ENCODE measurements at regions not wholly inside any gene's neighbourhood (a gene's known extent, or its start where the extent isn't known, plus 50 kb on each side); places are given as distances from the start of the nearest gene placed in this dataset.
"Not testable (repeated sequence)": the region's sequence is repeated elsewhere in the genome, so short reads cannot be mapped to it uniquely, and the experiment has no call there.

DNA sequence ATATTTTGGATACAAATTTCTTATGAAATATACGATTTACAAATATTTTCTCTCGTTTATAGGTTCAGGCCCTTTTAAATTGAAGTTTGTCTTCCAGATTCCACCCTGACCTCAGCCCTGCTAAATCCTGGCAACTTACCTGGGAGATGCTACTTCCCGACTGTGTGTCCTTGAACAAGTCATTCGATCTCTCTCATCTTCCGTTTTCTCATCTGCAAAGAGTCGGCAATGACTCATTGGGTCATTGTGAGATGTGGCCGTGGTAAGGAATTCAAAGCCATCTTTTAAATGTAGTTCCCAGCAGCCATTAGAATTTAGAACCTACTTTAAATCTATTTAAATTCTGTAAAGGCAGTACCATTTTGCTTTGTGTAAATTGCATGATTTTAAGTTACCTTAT, 72.5 kb downstream of the LHX2 start:
- in situ Hi-C loops (cut with MboI; ENCODE audit: low sequenced_read_pairs): no loop called here

DNA sequence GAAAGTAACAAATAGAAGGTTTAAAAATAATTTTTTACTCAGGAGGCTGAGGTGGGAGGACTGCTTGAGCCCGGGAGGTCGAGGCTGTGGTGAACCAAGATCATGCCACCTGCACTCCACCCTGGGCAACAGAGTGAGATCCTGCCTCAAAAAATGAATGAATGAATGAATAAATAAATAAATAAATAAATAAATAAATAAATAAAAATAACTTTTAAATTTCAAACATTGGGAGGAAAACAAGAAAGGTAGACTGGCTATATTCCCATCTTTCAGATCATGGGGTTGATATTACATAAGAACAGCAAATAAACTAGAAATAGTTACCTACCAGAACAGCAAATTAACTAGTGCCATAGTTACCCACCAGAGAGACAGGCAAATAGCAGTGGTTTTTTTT, 75.7 kb downstream of the LHX2 start:
- in situ Hi-C loops (cut with MboI; ENCODE audit: low sequenced_read_pairs): no loop called here

DNA sequence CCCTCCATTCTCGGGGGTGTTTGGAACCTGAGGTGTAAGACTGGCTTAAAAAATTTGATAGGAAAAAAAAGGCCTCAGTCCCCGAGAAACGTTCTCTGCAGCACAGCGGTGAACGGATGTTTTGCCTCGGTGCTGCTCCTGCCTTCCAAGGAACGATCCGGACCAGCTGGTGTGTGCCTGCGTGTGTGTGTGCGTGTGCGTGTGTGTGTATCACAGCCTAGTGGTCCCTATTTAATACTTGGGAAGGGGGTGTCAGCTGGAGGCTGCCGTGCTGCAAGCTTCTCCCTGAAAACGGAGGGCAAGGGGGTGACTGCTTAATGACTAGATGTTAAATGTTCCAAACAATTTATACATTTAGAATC, 76.9 kb downstream of the LHX2 start:
- in situ Hi-C loops (cut with MboI; ENCODE audit: low sequenced_read_pairs): no loop called here

DNA sequence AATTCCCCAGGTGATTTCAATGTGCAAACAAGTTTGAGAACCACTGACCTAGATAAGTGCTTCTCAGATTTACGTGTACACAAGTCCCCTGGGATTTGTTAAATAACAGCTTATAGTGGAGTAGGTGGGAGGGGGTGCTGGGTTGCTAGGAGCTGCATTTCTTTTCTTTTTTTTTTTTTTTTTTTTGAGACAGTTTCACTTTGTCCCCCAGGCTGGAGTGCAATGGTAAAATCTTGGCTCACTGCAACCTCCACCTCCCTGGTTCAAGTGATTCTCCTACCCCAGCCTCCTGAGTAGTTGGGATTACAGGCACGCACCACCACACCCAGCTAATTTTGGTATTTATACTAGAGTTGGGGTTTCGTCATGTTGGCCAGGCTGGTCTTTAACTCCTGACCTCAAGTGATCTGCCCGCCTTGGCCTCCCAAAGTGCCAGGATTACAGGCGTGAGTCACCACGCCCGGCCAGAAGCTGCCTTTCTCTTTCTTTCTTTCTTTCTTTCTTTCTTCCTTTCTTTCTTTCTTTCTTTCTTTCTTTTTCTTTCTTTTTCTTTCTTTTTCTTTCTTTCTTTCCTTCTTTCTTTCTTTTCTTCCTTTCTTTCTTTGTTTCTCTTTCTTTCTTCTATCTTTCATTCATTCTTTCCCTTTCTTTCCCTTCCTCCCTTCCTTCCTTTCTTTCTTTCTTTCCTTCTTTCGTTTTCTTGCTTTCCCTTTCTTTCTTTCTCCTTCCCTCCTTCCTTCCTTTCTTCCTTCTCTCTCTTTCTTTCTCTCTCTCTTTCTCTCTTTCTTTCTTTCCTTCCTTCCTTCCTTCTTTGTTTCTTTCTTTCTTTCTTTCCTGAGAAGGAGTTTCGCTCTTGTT, 78.3 kb downstream of the LHX2 start:
- in situ Hi-C loops (cut with MboI; ENCODE audit: low sequenced_read_pairs): not testable (repeated sequence)

DNA sequence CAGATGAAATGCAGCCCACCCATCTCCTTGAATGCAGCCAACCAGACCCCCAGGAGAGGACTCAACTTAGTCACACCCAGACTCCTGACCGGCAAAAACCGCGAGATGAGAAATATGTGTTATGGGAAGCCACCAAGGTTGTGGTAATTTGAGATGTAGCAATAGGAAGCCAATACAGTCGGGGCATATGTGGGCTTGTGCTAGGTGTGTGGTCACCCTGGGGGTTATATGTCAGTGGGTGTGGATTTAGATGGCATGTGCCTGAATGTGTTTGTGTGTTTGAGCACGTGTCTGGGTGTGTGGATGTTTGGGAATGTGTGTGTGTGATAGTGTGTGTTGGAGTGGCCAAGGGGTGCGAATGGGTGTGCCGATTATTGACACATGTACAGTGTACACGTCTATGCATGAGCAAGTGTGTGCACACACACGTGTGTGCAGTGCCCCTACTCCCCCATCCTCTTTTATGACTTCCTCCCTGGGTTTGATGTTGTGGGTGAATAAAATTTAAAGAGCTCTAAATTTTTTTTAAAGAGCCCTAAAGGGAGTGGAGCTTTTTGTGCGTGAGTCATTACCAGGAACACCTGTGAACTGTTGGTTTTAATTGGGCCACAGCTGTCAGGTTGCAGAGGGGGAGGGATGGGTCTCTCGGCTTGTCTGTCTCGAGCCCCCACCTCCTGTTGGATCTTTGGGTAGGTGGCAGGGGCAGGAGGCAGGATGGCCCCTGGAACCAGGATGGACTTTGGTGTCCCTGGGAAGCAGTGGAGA, 86.8 kb downstream of the LHX2 start:
- in situ Hi-C loops (cut with MboI; ENCODE audit: low sequenced_read_pairs): no loop called here

DNA sequence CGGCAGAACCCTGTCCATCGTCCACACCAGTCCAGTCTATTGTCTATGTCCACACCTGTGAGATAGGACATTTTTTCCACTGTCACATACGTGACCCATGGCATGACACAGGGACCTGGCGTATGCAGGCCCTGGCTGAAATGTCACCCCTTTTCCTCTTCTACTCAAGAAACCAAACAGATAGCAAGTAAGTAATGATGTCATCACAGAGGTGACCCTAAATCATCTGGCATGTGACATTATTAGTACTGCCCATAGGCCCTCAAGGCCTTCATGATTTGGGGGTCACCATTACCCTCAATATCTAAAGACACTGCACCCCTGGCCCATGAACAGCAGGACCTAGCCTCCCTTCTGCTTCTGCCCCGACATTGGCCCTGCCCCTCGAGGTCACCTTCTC, 88.3 kb downstream of the LHX2 start:
- in situ Hi-C loops (cut with MboI; ENCODE audit: low sequenced_read_pairs): no loop called here

DNA sequence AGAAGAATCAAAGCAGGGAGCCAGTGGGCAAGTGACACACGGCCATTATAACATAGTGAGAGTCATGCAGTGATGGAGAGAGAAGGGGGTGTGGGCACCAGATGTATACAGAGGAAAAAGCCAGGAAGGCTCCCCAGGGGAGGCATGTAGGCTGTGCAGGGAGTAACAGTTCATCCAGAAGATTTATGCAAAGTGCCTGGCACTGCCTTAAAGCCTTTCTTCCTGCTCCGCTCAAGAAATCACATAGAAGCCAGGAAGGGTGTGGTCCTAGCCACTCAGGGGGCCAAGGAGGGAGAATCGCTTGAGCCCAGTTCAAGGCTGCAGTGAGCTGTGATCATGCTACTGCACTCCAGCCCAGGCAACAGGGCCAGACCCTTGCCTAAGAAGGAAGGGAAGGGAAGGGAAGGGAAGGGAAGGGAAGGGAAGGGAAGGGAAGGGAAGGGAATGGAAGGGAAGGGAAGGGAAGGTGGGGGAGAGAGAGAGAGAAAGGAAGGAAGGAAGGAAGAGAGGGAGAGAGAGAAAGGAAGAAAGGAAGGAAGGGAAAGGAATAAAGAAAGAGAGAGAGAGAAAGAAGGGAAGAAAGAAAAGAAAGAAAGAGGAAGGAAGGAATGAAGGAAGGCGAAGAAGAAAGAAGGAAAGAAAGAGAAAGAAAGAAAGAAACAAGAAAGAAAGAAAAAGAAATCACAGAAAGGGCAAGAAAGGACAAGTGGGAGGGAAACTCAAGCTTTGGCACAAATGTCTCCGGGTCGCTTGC, 89.8 kb downstream of the LHX2 start:
- in situ Hi-C loops (cut with MboI; ENCODE audit: low sequenced_read_pairs): no loop called here

DNA sequence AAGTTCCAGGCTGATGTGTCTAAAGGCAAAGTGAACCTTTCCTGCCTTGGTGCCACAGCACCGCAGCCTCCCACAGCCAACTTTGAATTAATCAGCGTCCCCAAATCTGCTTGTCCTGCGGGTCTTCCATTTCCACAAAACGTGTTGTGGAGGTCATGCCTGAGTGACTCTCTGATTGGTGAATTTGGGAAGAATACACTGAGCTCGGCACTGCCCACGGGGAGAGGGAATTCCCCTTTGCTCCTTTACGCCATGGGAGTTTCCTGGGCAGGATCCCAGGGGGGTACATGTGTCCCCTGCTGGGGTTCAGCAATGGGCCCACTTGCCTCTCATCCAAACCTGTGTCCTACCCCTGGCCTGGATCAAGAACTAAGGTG, 90.4 kb downstream of the LHX2 start:
- in situ Hi-C loops (cut with MboI; ENCODE audit: low sequenced_read_pairs): no loop called here

DNA sequence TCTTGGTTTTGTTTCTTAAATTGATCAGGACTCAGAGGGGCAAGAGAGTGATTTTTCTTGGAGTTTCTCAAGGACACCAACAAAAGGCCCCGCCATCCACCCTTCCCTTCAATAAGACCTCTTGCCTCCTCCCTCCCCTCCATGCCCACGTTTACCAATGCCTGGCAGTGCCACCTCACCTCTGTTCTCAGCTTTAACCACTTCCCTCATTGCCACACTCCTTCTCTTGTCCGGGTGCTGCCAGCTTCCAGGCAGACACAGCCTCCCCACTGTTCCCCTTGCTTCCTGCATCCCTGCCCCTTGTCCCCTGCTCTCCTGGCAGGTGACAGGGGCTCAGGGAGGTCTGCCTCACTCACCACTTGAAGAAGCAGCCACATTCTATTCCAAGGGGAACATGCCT, 90.8 kb downstream of the LHX2 start:
- in situ Hi-C loops (cut with MboI; ENCODE audit: low sequenced_read_pairs): no loop called here

DNA sequence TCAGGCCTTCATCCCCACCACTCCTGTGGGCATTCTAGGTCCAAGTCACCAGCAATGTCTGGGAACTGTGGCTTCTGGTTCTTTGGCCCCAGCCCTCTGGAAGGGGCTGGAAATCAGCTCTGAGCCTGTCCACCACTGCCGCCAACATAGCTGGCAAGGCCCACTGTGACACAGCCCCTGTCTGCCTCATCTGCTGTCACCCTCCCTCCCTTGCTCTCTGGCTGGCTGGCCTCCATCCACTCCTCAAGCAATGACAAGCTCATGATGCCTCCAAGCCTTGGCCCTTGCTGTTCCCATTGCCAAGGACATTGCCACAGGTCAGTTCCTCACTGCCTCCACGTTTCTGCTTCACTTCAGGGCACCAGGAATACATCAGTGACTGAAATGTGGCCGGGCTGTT, 93.7 kb downstream of the LHX2 start:
- in situ Hi-C loops (cut with MboI; ENCODE audit: low sequenced_read_pairs): no loop called here

DNA sequence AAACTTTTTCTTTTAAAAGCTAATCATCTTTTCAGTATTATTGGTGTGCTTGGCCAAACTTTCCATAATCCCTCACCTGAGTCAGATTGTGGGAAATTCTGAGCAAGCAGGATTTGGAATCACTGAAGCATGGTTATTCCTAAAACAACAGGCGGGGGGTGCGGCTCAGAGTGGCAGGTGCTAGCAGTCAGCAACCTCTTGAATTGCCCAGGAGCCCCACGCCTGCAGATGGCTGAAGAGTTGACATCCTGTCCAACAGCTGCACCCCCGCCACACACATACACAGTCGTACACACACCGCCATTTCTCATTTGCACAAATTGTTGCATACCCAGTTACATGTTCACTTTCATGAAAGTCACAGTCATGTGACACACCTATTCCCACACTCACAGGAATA, 96.6 kb downstream of the LHX2 start:
- in situ Hi-C loops (cut with MboI; ENCODE audit: low sequenced_read_pairs): no loop called here

DNA sequence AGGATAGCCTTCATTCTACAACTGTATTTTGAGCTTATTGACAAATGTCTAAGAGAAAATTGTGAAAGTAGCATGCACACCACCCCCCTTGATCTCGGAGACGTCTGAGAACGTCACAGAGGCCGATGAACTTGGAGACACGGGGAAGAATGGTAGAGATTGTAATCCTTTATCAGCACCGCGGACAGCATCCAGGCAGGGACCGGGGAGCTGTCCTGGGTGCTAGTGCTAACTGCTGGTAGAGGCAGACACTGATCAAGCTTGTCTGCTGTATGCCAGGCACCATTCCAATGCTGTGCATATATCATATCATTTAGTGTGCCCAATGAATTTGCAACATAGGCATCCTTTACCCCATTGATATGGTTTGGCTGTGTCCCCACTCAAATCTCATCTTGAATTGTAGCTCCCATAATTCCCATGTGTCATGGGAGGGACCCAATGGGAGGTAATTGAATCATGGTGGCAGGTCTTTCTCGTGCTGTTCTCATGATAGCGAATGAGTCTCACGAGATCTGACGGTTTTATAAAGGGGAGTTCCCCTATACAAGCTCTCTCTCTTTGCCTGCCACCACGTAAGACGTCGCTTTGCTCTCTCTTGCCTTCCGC, 98.8 kb downstream of the LHX2 start:
- in situ Hi-C loops (cut with MboI; ENCODE audit: low sequenced_read_pairs): no loop called here

DNA sequence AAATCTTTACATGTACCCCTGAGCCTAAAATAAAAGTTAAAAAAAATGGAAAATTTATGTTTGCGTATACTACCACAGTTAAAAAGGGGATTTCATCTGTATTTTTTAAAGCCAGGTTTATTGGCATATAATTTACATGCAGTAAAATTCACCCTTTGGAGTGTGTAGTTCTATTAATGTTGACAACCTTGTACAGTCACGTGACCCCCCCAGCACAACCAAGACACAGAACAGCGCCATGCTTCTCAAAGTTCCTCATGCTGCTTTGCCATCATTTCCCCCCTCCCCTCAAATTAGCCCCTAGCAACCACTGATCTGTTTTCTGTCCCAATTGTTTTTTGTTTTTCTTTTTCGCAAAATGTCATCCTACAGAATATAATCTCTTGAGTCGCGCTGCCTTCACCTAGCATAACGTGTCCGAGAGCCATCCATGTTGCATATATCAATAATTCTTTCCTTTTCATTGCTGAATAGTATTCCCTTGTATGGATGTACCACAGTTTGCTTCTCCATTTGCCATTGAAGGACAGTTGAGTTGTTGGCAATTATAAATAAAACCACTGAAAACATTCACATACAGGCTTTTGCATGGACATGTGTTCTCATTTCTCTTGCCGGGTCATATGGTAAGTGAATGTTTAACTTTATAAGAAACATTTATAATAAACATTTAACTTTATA, 105.3 kb downstream of the LHX2 start:
- in situ Hi-C loops (cut with MboI; ENCODE audit: low sequenced_read_pairs): no loop called here

DNA sequence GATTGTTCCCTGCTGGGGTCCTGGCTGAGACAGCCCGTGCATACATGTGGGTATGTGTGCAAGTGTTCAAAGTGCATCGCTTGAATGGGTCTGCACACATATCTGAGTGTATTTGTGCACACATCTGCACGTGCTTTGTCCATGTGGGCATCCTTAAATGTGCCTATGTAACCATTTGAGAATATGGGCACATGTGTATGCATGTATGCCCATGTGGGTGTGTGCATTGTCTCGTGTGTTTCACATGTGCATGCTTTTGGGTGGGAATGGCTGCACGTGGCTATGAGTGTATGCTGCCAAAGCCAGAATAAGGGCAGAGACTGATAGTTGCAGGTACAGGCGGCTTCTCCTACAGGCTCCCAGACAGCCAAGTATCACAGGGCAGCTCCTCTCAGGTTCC, 107.3 kb downstream of the LHX2 start:
- in situ Hi-C loops (cut with MboI; ENCODE audit: low sequenced_read_pairs): no loop called here

DNA sequence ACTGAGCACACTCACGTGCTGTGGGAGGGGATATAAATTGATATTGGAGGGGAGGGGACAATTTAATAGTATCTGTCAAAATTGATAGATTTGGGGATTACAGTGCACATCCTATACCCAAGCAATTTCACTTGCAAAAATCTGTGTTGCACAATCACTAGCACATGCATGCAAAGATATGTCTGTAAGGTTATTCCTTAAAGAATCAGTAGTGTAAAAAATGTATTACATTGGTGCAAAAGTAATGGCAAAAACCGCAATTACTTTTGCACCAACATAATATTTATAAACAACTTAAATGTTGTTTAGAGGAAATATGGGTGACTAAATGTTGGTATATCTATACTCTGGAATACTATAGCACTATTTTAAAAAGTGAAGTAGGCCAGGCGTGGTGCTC, 108.7 kb downstream of the LHX2 start:
- in situ Hi-C loops (cut with MboI; ENCODE audit: low sequenced_read_pairs): loop anchor here (10.0 kb wide), 1 partner anchor 175 kb away; no protein-coding TSS in a partner anchor

DNA sequence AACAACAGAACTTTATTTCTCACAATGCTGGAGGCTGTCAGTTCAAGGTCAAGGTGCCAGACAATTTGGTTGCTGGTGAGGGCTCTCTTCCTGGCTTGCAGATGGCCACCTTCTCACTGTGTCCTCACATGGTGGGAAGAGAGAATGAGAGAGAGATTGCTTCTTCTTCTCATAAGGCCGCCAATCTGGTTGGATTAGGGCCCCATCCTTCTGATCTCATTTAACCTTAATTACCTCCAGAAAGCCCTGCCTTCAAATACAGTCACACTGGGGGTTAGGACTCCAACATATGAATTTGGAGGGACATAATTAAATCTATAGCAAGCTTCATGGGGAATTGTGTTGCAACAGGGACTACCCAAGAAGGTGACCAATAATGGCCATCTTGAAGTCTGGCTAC, 110.2 kb downstream of the LHX2 start:
- in situ Hi-C loops (cut with MboI; ENCODE audit: low sequenced_read_pairs): loop anchor here (10.0 kb wide), 1 partner anchor 173 kb away; no protein-coding TSS in a partner anchor

DNA sequence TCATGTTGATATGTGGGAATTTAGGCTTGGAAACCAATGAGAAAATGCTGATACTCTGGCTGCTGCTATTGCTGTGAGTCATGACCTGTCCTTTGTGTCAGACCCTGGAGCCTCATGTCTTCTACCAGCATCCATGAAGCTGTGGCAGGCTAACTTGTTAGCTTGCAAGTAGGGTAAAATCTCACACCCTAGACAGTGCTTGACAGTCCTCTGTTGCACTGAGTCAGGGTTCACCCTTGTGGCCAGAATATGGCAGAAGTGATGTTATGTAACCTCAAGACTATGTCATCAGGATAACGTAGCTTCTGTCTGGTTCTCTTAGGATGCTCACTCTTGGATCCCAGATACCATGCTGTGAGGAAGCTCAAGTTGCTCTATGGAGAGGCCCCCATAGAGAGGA, 110.8 kb downstream of the LHX2 start:
- in situ Hi-C loops (cut with MboI; ENCODE audit: low sequenced_read_pairs): loop anchor here (10.0 kb wide), 1 partner anchor 172 kb away; no protein-coding TSS in a partner anchor

DNA sequence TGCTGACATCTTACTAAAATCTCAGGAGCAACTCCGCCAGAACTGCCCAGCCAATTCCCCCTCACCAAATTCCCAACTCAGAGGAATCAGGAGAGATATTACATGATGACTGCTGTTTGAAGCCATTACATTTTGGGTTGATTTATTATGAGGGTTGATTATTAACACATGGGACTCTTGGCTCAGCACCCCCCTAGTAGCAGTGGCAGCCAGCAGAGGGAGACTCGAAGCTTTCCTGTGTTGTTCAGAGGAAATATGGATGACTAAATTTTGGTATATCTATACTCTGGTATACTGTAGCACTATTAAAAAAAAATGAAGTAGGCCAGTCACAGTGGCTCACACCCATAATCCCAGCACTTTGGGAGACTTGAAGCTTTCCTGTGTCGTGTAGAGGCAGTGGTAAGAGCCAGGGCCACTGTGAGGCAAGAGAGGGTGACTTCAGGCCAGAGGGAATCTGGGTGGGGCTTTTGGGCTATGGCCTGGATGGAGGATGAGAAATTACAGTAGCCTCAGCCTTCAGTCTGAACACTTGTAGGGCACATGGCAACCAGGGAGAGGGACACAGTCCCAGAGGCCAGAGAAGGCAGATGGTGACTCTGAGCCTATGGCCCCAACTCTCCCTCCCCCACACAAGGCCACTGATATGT, 111.4 kb downstream of the LHX2 start:
- in situ Hi-C loops (cut with MboI; ENCODE audit: low sequenced_read_pairs): loop anchor here (10.0 kb wide), 1 partner anchor 172 kb away; no protein-coding TSS in a partner anchor

DNA sequence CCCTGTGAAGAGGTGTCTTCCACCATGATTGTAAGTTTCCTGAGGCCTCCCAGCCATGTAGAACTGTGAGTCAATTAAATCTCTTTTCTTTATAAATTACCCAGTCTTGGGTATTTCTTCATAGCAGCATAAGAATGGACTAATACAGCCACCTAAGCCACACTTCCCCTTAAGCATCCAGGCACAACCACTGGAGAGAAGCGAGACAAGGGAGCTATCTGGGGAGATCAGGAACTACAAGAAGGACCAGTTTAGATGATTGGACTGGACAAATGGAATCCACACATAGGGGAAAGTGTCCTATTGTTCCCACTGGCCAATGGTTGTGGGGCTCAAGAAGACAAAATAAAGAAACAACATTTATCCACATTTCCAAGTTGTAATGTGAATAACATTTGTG, 112.1 kb downstream of the LHX2 start:
- in situ Hi-C loops (cut with MboI; ENCODE audit: low sequenced_read_pairs): loop anchor here (10.0 kb wide), 1 partner anchor 171 kb away; no protein-coding TSS in a partner anchor

Data from HL-60/S4 treated with retinoic acid at 250 ng/mL for 4 days and 3 days (cell line).